Caco-2 (cell line): ENCODE measurements at regions not wholly inside any gene's neighbourhood (a gene's known extent, or its start where the extent isn't known, plus 50 kb on each side); places are given as distances from the start of the nearest gene placed in this dataset.

Experiments used
- BruUV-seq: library from RNA; stranded (reverse); fragments of 400-500 nt; replicated peaks from 2 replicates; lab custom pipeline; 2021; lab: Mats Ljungman, UMichigan
- CTCF ChIA-PET: fragments of 300-600 bp; sonication (Branson Sonifier 250); formaldehyde crosslinking; loops from one replicate; lab custom pipeline; 2022; ENCODE audit warnings: antibody characterized with exemption; lab: Charles Lee
- POLR2A ChIA-PET: fragments of 300-600 bp; sonication (Branson Sonifier 250); formaldehyde crosslinking; loops from one replicate; lab custom pipeline; 2022; ENCODE audit warnings: antibody characterized with exemption; lab: Charles Lee
- DNase-seq, 2 experiments: peaks; one replicate each; pipeline versions ENCODE4 v3.0.0 to v3.0.0-alpha.2; 2020 to 2022
- H3K27me3 ChIP-seq: replicated peaks from 2 replicates; pipeline ENCODE4 v1.6.0; 2011; ENCODE audit warnings: low read length; ENCODE audit not compliant: control insufficient read depth, insufficient read depth
- H3K36me3 ChIP-seq: 2 replicates; pipeline ENCODE4 v1.5.1; 2011; ENCODE audit warnings: low read length; ENCODE audit not compliant: control insufficient read depth, insufficient read depth
- H3K4me1 ChIP-seq: fragments of 250-450 bp; sonication (Bioruptor Pico); 2 replicates; pipeline ENCODE4 v1.5.1; 2020; ENCODE audit warnings: mild to moderate bottlenecking
- H3K4me3 ChIP-seq: 2 replicates; pipeline ENCODE4 v1.5.1; 2011; ENCODE audit warnings: low read depth, mild to moderate bottlenecking, control low read depth, low read length
- H3K9me3 ChIP-seq: fragments of 250-450 bp; sonication (Bioruptor Pico); 2 replicates; pipeline ENCODE4 v1.5.1; 2020; ENCODE audit warnings: mild to moderate bottlenecking, moderate library complexity
- H3K27ac Mint-ChIP-seq: one replicate; pipeline ENCODE4 v1.8.0; 2022; ENCODE audit warnings: mixed read lengths; ENCODE audit not compliant: unreplicated experiment
- H3K27me3 Mint-ChIP-seq: one replicate; pipeline ENCODE4 v1.8.0; 2022; ENCODE audit warnings: mixed read lengths; ENCODE audit not compliant: insufficient read depth, unreplicated experiment
- H3K36me3 Mint-ChIP-seq: one replicate; pipeline ENCODE4 v1.8.0; 2022; ENCODE audit warnings: mild to moderate bottlenecking, mixed read lengths; ENCODE audit not compliant: insufficient read depth, unreplicated experiment
- H3K4me1 Mint-ChIP-seq: one replicate; pipeline ENCODE4 v1.8.0; 2022; ENCODE audit warnings: low read depth, mixed read lengths; ENCODE audit not compliant: unreplicated experiment
- H3K4me3 Mint-ChIP-seq: one replicate; pipeline ENCODE4 v1.8.0; 2022; ENCODE audit warnings: mild to moderate bottlenecking, moderate library complexity, mixed read lengths; ENCODE audit not compliant: unreplicated experiment
- H3K9me3 Mint-ChIP-seq: one replicate; pipeline ENCODE4 v1.8.0; 2022; ENCODE audit warnings: mixed read lengths; ENCODE audit not compliant: unreplicated experiment
- CTCF ChIP-seq, 2 experiments: fragments of 200-600 bp in 1 of 2; IDR thresholded peaks; 1 replicate in 1 of 2; 2 replicates in 1 of 2; pipeline versions ENCODE4 v1.5.1 to v1.8.0; 2011 to 2022; ENCODE audit warnings: antibody characterized with exemption in 1 of 2, control low read depth in 1 of 2, inconsistent platforms in 1 of 2, low read depth in 1 of 2, low read length in 1 of 2, mild to moderate bottlenecking in 1 of 2, moderate library complexity in 1 of 2; ENCODE audit not compliant: insufficient read depth in 1 of 2, severe bottlenecking in 1 of 2, unreplicated experiment in 1 of 2
- intact Hi-C: fragments of 100-400 bp; cut with micrococcal nuclease; formaldehyde crosslinking; loops from one replicate; pipeline ENCODE4 v1.10.0; 2022; ENCODE audit not compliant: unreplicated experiment

GRCh38 chr9:86660146-86660943, 287.0 kb downstream of the GAS1 start:
- Histone ChIP-seq H3K4me3 (no peak overlapping the region), H3K9me3 (no peaks in the 10 kb centered on the region), H3K36me3 (no peaks in the 10 kb centered on the region), H3K4me1 (no peaks in the 10 kb centered on the region), H3K27me3 (no peaks in the 10 kb centered on the region)
- intact Hi-C loops, result no loop called here
- Mint-ChIP-seq H3K4me3 (no peak overlapping the region), H3K4me1 (no peaks in the 10 kb centered on the region), H3K9me3 (no peaks in the 10 kb centered on the region), H3K27me3 (peaks cover 4% of the 10 kb centered on the region), H3K36me3 (no peaks in the 10 kb centered on the region), H3K27ac (no peak overlapping the region)
- POLR2A ChIA-PET, result no interaction called here
- TF ChIP-seq CTCF (IDR thresholded peaks at IDR 0.05; ENCODE audit: insufficient read depth in 1 of 2, low read depth in 1 of 2, low read length in 1 of 2, severe bottlenecking in 1 of 2, unreplicated experiment in 1 of 2), result no peak
- CTCF ChIA-PET, result no interaction called here
- no peak for DNase-seq
- no TSS peak for BruUV-seq

GRCh38 chr9:86659413-86660046, 287.8 kb downstream of the GAS1 start:
- no peak overlapping the region for H3K4me3 Mint-ChIP-seq

GRCh38 chr9:86655147-86655546, 292.2 kb downstream of the GAS1 start:
- no peak overlapping the region for H3K4me3 ChIP-seq
- no peaks in the 10 kb centered on the region for H3K4me1 ChIP-seq
- Mint-ChIP-seq H3K4me1 (no peaks in the 10 kb centered on the region), H3K36me3 (no peaks in the 10 kb centered on the region), H3K4me3 (no peak overlapping the region), H3K27me3 (no peaks in the 10 kb centered on the region), H3K27ac (no peak overlapping the region), H3K9me3 (no peaks in the 10 kb centered on the region)
- TF ChIP-seq CTCF (IDR thresholded peaks at IDR 0.05; ENCODE audit: insufficient read depth in 1 of 2, low read depth in 1 of 2, low read length in 1 of 2, severe bottlenecking in 1 of 2, unreplicated experiment in 1 of 2), result no peak
- POLR2A ChIA-PET, result no interaction called here
- no peaks in the 10 kb centered on the region for H3K9me3 ChIP-seq
- no peaks in the 10 kb centered on the region for H3K27me3 ChIP-seq
- no peak for DNase-seq
- BruUV-seq, result no TSS peak
- CTCF ChIA-PET, result no interaction called here
- intact Hi-C loops, result no loop called here
- H3K36me3 ChIP-seq, result no peaks in the 10 kb centered on the region

More at GRCh38 chr9:86659413-86660046, 287.8 kb downstream of the GAS1 start:
- ChIA-PET POLR2A (no interaction called here), CTCF (no interaction called here)
- no peak for DNase-seq
- no peaks in the 10 kb centered on the region for H3K9me3 Mint-ChIP-seq
- H3K36me3 Mint-ChIP-seq, result no peaks in the 10 kb centered on the region
- no peak overlapping the region for H3K27ac Mint-ChIP-seq
- no peak overlapping the region for H3K4me3 ChIP-seq
- intact Hi-C loops, result no loop called here
- no peaks in the 10 kb centered on the region for H3K4me1 Mint-ChIP-seq
- BruUV-seq, result no TSS peak
- no peaks in the 10 kb centered on the region for H3K27me3 Mint-ChIP-seq
- no peaks in the 10 kb centered on the region for H3K36me3 ChIP-seq
- no peak for TF ChIP-seq CTCF (IDR thresholded peaks at IDR 0.05; ENCODE audit: insufficient read depth in 1 of 2, low read depth in 1 of 2, low read length in 1 of 2, severe bottlenecking in 1 of 2, unreplicated experiment in 1 of 2)
- H3K4me1 ChIP-seq, result no peaks in the 10 kb centered on the region
- H3K9me3 ChIP-seq, result no peaks in the 10 kb centered on the region
- no peaks in the 10 kb centered on the region for H3K27me3 ChIP-seq
